ENCODE measurements at regions not wholly inside any gene's neighbourhood (a gene's known extent, or its start where the extent isn't known, plus 50 kb on each side); places are given as distances from the start of the nearest gene placed in this dataset.

DNA sequence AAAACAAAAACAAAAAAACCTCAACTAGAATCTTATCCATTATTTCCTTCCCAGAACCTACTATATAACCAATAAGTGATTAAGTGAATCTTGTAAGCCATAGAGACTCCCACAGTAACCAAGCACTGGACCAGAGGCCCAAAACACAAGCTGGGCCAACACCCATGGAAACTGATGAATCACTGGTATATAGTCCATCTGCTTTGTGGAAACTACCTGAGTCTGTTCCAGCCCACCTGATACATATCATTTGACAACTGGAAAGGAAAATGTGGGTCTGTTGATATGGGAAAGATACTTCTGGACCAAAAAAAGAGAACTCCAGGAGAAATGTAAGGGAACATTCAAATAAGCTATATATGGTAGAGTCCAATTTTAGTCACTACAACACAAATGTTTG lies 252.8 kb downstream of the MREG start:
- H3K36me3 Mint-ChIP-seq (ENCODE audit: unreplicated experiment): no peaks in the 10 kb centered on the region

DNA sequence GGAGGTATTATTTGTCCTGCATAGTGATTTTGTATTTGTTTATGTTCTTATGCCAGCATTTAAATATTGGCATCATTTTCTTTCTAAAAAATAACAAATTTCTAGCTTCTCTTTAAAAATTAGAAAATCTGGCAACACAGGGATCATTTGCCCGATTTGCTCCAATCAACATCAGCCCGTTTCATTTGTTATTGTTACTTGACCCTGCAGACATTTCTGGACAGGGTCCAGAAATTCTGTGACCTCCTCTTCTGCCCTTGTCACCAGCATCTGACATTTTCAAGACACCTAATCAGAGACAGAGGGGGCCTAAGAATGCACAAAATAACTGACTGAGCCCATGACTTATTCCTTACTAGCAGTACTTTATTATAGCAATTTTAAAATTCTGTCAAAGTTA lies 253.3 kb downstream of the MREG start:
- Mint-ChIP-seq H3K4me1 (ENCODE audit: low read depth, unreplicated experiment) (peaks cover 3% of the 10 kb centered on the region), H3K27ac (ENCODE audit: unreplicated experiment) (no peak overlapping the region), H3K27me3 (ENCODE audit: unreplicated experiment) (no peaks in the 10 kb centered on the region), H3K4me3 (ENCODE audit: unreplicated experiment) (no peak overlapping the region), H3K36me3 (ENCODE audit: unreplicated experiment) (no peaks in the 10 kb centered on the region), H3K9me3 (ENCODE audit: unreplicated experiment) (no peaks in the 10 kb centered on the region)
- DNase-seq: no peak
- TF ChIP-seq, protein P1, sequence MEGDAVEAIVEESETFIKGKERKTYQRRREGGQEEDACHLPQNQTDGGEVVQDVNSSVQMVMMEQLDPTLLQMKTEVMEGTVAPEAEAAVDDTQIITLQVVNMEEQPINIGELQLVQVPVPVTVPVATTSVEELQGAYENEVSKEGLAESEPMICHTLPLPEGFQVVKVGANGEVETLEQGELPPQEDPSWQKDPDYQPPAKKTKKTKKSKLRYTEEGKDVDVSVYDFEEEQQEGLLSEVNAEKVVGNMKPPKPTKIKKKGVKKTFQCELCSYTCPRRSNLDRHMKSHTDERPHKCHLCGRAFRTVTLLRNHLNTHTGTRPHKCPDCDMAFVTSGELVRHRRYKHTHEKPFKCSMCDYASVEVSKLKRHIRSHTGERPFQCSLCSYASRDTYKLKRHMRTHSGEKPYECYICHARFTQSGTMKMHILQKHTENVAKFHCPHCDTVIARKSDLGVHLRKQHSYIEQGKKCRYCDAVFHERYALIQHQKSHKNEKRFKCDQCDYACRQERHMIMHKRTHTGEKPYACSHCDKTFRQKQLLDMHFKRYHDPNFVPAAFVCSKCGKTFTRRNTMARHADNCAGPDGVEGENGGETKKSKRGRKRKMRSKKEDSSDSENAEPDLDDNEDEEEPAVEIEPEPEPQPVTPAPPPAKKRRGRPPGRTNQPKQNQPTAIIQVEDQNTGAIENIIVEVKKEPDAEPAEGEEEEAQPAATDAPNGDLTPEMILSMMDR (IDR thresholded peaks at IDR 0.05; ENCODE audit: partially characterized antibody, unreplicated experiment): no peak

More for the DNA sequence above, 252.8 kb downstream of the MREG start:
- H3K9me3 Mint-ChIP-seq (ENCODE audit: unreplicated experiment): no peaks in the 10 kb centered on the region
- H3K4me1 Mint-ChIP-seq (ENCODE audit: low read depth, unreplicated experiment): peaks cover 3% of the 10 kb centered on the region
- H3K4me3 Mint-ChIP-seq (ENCODE audit: unreplicated experiment): no peak overlapping the region
- H3K27me3 Mint-ChIP-seq (ENCODE audit: unreplicated experiment): no peaks in the 10 kb centered on the region
- DNase-seq: no peak
- TF ChIP-seq, protein P1 (IDR thresholded peaks at IDR 0.05; ENCODE audit: partially characterized antibody, unreplicated experiment): no peak
- H3K27ac Mint-ChIP-seq (ENCODE audit: unreplicated experiment): no peak overlapping the region

DNA sequence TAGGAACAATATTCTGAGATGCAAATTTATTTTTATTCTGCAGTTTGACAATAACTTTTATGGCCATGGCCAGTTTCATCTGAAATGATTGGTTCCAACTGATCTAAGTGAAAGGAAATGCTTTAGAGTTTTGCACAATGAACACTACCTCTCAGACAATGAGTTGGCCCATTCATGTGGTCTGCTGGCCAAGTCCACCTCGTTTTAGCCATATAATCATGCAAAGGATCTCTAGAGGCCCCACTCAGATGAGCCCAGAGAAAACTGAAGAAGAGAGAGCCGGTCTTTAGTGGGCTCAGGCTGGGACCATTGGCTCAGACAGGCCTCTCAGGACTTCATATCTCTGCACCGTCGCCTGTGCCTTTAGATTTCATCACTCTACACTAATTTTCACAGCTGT lies 254.7 kb downstream of the MREG start:
- no peak overlapping the region for H3K27ac Mint-ChIP-seq (ENCODE audit: unreplicated experiment)
- peaks cover 3% of the 10 kb centered on the region for H3K4me1 Mint-ChIP-seq (ENCODE audit: low read depth, unreplicated experiment)
- no peaks in the 10 kb centered on the region for H3K36me3 Mint-ChIP-seq (ENCODE audit: unreplicated experiment)
- no peaks in the 10 kb centered on the region for H3K27me3 Mint-ChIP-seq (ENCODE audit: unreplicated experiment)
- no peak overlapping the region for H3K4me3 Mint-ChIP-seq (ENCODE audit: unreplicated experiment)
- no peak for DNase-seq
- TF ChIP-seq, protein P1 (IDR thresholded peaks at IDR 0.05; ENCODE audit: partially characterized antibody, unreplicated experiment): no peak
- H3K9me3 Mint-ChIP-seq (ENCODE audit: unreplicated experiment): no peaks in the 10 kb centered on the region

DNA sequence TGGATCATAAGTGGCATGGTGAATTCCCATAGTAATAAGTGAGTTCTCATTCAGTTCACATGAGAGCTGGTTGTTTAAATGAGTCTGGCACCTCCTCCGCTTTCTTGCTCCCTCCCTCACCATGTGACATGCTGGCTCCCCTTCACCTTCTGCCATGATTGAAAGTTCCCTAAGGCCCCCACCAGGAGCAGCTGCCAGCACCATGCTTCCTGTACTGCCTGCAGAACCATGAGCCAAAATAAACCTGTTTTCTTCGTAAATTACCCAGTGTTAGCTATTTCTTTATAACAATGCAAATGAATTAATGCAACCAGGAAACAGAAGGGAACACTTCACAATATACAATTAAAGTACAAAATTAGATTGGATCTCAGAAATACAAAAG lies 257.0 kb downstream of the MREG start:
- H3K27me3 Mint-ChIP-seq (ENCODE audit: unreplicated experiment): no peaks in the 10 kb centered on the region
- no peaks in the 10 kb centered on the region for H3K9me3 Mint-ChIP-seq (ENCODE audit: unreplicated experiment)
- no peak for DNase-seq
- no peak overlapping the region for H3K27ac Mint-ChIP-seq (ENCODE audit: unreplicated experiment)
- no peak overlapping the region for H3K4me3 Mint-ChIP-seq (ENCODE audit: unreplicated experiment)
- H3K4me1 Mint-ChIP-seq (ENCODE audit: low read depth, unreplicated experiment): peaks cover 3% of the 10 kb centered on the region
- no peaks in the 10 kb centered on the region for H3K36me3 Mint-ChIP-seq (ENCODE audit: unreplicated experiment)
- TF ChIP-seq, protein P1 (IDR thresholded peaks at IDR 0.05; ENCODE audit: partially characterized antibody, unreplicated experiment): no peak

DNA sequence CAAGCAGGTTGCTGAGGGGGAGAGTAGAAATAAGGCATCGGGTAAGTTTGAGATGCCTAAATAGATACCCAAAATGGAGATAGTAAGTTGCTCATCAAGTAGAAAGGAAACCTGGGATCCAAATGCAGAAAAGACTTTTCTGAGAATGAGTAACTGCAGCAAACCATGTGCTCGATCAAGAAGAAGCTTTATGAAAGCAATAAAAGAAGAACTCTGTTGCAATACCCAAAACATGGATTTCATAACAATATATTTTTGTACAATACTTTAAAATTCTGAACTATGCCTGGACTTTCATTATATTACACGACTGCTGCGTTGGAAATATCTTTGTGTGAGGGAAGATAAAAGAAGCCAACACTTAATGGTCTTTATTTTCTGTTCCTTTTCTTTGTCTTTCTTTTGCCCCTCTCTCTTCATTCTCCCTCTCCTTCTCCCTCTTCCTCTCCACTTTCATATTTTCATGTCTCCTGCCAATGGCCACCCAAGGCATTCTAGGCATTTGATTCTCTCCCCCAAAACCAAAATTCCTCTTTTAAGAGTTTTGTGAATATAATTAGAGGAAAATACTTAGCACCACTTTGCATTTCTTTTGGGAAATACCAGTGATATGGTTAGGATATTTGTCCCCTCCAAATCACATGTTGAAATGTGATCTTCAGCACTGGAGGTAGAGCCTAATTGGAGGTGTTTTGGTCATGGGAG lies 257.6 kb downstream of the MREG start:
- no peak overlapping the region for H3K27ac Mint-ChIP-seq (ENCODE audit: unreplicated experiment)
- H3K27me3 Mint-ChIP-seq (ENCODE audit: unreplicated experiment): no peaks in the 10 kb centered on the region
- DNase-seq: no peak
- H3K36me3 Mint-ChIP-seq (ENCODE audit: unreplicated experiment): no peaks in the 10 kb centered on the region
- H3K4me1 Mint-ChIP-seq (ENCODE audit: low read depth, unreplicated experiment): peaks cover 3% of the 10 kb centered on the region
- H3K9me3 Mint-ChIP-seq (ENCODE audit: unreplicated experiment): no peaks in the 10 kb centered on the region
- TF ChIP-seq, protein P1 (IDR thresholded peaks at IDR 0.05; ENCODE audit: partially characterized antibody, unreplicated experiment): no peak
- no peak overlapping the region for H3K4me3 Mint-ChIP-seq (ENCODE audit: unreplicated experiment)
